ENCODE measurements at regions not wholly inside any gene's neighbourhood (a gene's known extent, or its start where the extent isn't known, plus 50 kb on each side); places are given as distances from the start of the nearest gene placed in this dataset.
A peak's percentile ranks its signal among the peaks of the same experiment; 100 is the strongest.
"Not testable (repeated sequence)": the region's sequence is repeated elsewhere in the genome, so short reads cannot be mapped to it uniquely, and the experiment has no call there.

- TF ChIP-seq POLR2A (IDR thresholded peaks at IDR 0.05) (no peak), EP300 (IDR thresholded peaks at IDR 0.05) (no peak), CTCF (IDR thresholded peaks at IDR 0.05) (no peak)
- Histone ChIP-seq H3K4me1 (ENCODE audit: insufficient read depth) (no peaks in the 10 kb centered on the region), H3K9me3 (no peaks in the 10 kb centered on the region), H3K4me3 (no peak overlapping the region), H3K36me3 (no peaks in the 10 kb centered on the region), H3K27me3 (no peaks in the 10 kb centered on the region), H3K27ac (no peak overlapping the region)
- intact Hi-C loops (cut with DNase I): no loop called here
- WGBS, 3 donors: 71 to 78% (median 72%) methylated on average over 2 of the region's 2 CpGs
- DNase-seq: no peak
Observed at GRCh38 chr4:66750273-66750672, 795.0 kb downstream of the CENPC start.

- H3K36me3 ChIP-seq; H3K9me3 ChIP-seq; DNase-seq; H3K27ac ChIP-seq; H3K27me3 ChIP-seq; intact Hi-C loops (cut with DNase I); H3K4me1 ChIP-seq (ENCODE audit: insufficient read depth); H3K4me3 ChIP-seq: not testable (repeated sequence)
- 96 to 98% (median 97%) methylated on average over 4 of the region's 4 CpGs for WGBS, 3 donors
Observed at GRCh38 chr4:66746918-66747317, 798.4 kb downstream of the CENPC start.

GRCh38 chr4:66741081-66741480, 804.2 kb downstream of the CENPC start:
- Histone ChIP-seq H3K4me1 (ENCODE audit: insufficient read depth) (no peaks in the 10 kb centered on the region), H3K27ac (no peak overlapping the region), H3K4me3 (no peak overlapping the region), H3K9me3 (no peaks in the 10 kb centered on the region), H3K36me3 (no peaks in the 10 kb centered on the region), H3K27me3 (no peaks in the 10 kb centered on the region)
- DNase-seq: no peak
- no peak for TF ChIP-seq POLR2A (IDR thresholded peaks at IDR 0.05)
- TF ChIP-seq CTCF (IDR thresholded peaks at IDR 0.05): no peak
- no peak for TF ChIP-seq EP300 (IDR thresholded peaks at IDR 0.05)
- intact Hi-C loops (cut with DNase I): no loop called here
- WGBS, 3 donors: 60 to 75% (median 65%) methylated on average over 2 of the region's 2 CpGs

GRCh38 chr4:66736606-66737005, 808.7 kb downstream of the CENPC start:
- Histone ChIP-seq H3K27ac (no peak overlapping the region), H3K27me3 (no peaks in the 10 kb centered on the region), H3K4me3 (no peak overlapping the region), H3K36me3 (no peaks in the 10 kb centered on the region), H3K4me1 (ENCODE audit: insufficient read depth) (no peaks in the 10 kb centered on the region), H3K9me3 (no peaks in the 10 kb centered on the region)
- no peak for DNase-seq
- 80 to 91% (median 84%) methylated on average over 3 of the region's 3 CpGs for WGBS, 3 donors
- no peak for TF ChIP-seq POLR2A (IDR thresholded peaks at IDR 0.05)
- no peak for TF ChIP-seq EP300 (IDR thresholded peaks at IDR 0.05)
- TF ChIP-seq CTCF (IDR thresholded peaks at IDR 0.05): no peak
- intact Hi-C loops (cut with DNase I): no loop called here

- H3K27ac ChIP-seq: no peak overlapping the region
- TF ChIP-seq CTCF (IDR thresholded peaks at IDR 0.05) (no peak), POLR2A (IDR thresholded peaks at IDR 0.05) (no peak), EP300 (IDR thresholded peaks at IDR 0.05) (no peak)
- H3K9me3 ChIP-seq: no peaks in the 10 kb centered on the region
- 41 to 51% (median 44%) methylated on average over 2 of the region's 2 CpGs for WGBS, 3 donors
- no peak overlapping the region for H3K4me3 ChIP-seq
- no peak for DNase-seq
- H3K4me1 ChIP-seq (ENCODE audit: insufficient read depth): no peaks in the 10 kb centered on the region
- no peaks in the 10 kb centered on the region for H3K27me3 ChIP-seq
- no peaks in the 10 kb centered on the region for H3K36me3 ChIP-seq
- intact Hi-C loops (cut with DNase I): no loop called here
Observed at GRCh38 chr4:66728280-66728679, 817.0 kb downstream of the CENPC start.

GRCh38 chr4:66712301-66712921, 832.9 kb downstream of the CENPC start:
- H3K36me3 ChIP-seq; H3K27me3 ChIP-seq; H3K27ac ChIP-seq; intact Hi-C loops (cut with DNase I); H3K9me3 ChIP-seq; H3K4me3 ChIP-seq; H3K4me1 ChIP-seq (ENCODE audit: insufficient read depth): not testable (repeated sequence)
- DNase-seq: peak in 1 of 5 donors; percentile 18
- whole genome bisulfite sequencing, 3 donors: 96 to 99% (median 97%) methylated on average over 28 to 30 of the region's 30 CpGs

All from ovary (tissue), 7 donors.